ENCODE measurements at regions not wholly inside any gene's neighbourhood (a gene's known extent, or its start where the extent isn't known, plus 50 kb on each side); places are given as distances from the start of the nearest gene placed in this dataset.

DNA sequence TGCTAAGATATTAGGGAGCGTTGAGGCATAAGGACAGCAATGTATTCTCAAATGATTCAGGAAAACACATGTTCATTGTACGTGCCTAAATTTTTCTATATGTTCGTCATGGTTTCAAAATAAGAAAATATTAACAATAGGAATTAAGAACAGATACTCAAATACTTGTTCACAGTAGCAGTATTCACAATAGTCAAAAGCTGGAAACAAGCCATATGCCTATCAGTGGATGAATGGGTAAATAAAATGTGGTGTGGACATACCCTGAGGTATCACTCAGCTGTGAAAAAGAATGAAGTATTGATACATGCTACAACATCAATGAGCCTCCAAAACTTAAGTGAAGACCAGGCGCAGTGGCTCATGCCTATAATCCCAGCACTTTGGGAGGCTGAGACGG is 84.7 kb upstream of the PTER start:
- no peak for DNase-seq (ENCODE audit: low read depth in 2 of 2)

DNA sequence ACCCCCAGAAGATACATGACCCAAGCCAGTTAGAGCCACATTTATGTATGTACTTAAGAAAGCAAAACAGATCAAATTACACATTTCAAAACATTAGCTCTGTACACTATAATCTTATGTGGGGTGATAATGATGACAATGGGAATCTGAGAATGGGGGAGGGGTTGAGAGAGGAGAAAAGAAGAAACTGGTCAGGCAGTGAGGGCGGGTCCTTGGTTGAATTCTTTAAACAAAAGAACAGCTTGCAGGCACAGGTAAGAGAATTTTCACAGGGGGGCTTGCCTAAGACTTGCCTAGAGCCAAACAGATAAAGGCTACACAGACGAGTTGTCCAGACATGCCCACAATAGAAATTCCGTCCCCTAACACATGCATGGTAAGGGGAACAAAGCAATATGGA is 76.8 kb upstream of the PTER start:
- no peak for DNase-seq (ENCODE audit: low read depth in 2 of 2)

DNA sequence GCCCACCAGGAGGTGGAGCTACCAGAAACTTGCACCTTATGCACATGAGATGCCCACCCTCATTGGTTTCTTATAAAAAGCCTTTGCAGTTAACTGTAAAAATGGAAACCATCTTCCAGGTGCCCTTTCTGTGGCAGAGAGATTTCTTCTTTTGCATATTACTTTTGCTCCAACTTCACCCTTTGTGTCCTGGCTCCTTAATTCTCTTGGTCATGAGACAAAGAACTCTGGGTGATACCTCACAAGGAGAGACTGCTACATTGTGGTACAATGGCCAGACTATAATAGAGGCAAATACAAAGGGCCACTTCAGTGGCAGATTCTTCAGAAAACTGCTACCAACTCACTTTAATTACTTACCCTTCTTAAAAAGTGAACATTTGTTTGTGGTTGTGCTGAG is 76.4 kb upstream of the PTER start:
- no peak for DNase-seq (ENCODE audit: low read depth in 2 of 2)

DNA sequence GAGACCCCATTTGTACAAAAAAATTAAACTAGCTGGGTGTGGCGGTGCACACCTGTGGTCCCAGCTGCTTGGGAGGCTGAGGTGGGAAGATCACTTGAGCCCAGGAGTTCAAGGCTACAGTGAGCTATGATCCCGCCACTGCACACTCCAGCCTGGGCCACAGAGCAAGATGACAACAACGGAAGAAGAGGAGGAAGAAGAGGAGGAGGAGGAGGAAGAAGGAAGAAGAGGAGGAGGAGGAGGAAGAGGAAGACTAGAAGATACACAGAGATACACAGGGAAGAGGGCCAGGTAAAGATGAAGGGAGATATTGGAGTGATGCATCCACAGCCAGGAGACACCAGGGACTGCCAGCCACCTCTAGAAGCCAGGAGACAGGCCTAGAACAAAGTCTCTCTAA is 75.7 kb upstream of the PTER start:
- no peak for DNase-seq (ENCODE audit: low read depth in 2 of 2)

DNA sequence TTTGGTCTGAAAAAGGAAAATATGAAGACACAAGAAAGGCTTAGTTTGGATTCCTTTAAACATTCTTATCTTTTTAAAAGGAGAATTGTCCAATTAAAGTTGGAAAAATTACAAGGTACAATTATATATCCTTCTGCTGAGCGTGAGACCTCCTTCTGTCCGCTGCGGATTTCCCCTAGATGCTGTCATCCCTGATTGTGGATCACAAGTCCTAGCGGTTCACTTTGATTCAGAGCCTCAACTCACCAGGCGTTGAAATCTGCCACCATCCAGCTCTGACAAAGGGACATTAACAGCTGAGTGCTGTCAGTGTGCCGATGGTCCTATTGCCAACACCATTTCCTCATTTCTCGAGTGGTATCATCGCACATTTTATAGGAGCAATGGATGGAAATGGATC is 73.1 kb upstream of the PTER start:
- no peak for DNase-seq (ENCODE audit: low read depth in 2 of 2)

DNA sequence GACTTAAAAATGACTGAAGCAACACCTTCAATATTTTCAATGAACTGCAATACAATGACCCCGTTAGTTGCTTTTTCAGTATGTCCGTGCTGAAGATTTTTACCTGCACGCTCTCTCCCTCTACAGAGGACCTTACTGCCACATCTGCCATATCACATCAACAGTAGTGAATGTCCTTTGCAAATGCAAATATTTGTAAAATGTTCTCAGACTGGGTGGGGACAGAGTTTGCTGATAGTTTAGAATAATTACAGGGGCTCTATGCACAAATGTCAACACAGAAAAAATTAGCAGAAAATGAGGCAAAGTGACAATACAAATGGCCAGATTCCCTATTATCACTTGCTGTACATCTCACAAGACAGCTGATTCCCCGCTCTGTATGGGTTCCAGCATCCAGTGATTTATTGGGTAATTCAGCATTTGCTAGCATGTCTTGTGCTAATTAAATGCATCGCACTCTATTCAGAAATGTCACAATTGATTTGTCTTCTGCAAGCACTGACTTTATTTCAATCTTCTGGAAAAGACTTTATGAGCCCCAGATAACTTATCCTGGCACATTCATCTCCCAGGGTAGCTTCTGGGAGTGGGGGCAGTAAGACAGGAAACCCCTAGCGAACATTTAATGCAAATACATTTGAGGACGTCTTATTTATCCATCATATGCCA is 69.1 kb upstream of the PTER start:
- no peak for DNase-seq (ENCODE audit: low read depth in 2 of 2)

DNA sequence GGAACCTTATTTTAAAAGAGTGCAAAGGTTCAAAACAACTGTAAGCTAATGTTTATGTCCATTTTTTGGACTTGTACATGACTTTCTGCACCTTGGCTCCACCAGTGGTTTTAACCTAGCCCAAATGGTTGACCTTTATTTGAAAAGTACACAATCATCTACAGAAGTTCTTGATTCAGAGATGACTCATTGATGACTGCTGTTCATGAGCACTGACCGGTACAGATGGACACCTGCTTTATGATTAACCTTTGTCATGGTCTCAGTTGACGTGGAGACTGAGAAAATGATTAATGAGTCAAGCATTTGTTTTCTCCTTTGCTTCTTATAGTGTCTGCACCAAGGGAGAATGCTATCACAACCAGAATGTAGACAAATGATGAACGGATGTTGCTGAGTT is 55.7 kb upstream of the PTER start:
- peak in 1 of 2 donors; percentile 76 for DNase-seq (ENCODE audit: low read depth in 2 of 2)

DNA sequence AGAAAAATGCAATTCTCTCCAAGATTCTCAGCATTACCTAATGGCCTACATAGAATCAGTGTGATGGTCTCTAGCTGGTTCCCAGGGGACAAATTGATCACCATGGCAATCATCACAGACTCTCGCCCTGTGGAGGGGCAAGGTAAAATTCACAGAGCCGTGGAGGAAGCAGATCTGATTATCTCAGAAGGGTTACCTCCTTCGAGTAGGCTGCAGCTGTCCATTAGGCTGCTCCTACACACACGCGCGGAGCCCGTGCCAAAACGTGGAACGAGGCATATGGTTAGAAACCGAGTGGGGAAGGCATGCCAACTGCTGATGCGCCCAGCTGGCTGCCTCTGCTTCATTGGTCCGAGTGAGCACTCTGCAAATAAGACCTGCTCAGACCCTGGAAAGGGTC is 52.8 kb upstream of the PTER start:
- no peak for DNase-seq (ENCODE audit: low read depth in 2 of 2)

DNA sequence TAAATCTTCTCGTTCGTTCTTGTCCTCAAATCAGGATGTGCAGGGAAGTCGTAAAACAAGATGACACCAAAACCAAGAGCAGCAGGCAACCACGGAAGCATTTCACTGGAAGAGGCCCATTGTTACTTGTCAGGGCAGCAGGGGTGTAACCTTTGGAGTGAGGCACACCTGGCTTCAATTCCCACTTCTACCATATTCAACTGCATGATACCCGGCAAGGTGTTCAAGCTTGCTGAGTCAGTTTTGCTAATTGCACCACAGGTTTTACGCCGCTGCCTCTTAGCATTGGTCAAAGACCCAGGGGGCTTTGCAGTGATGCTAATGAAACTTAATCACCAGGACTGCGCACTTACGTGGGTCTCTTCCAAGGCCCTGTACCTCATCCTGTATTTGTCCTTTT is 50.0 kb upstream of the PTER start:
- DNase-seq (ENCODE audit: low read depth in 2 of 2), result no peak
